ENCODE measurements at regions not wholly inside any gene's neighbourhood (a gene's known extent, or its start where the extent isn't known, plus 50 kb on each side); places are given as distances from the start of the nearest gene placed in this dataset.

GRCh38 chr21:38980416-38981313 is 174.9 kb downstream of the ETS2 start:
- TF ChIP-seq EZH2 (IDR thresholded peaks at IDR 0.05; ENCODE audit: insufficient read depth, poor library complexity, severe bottlenecking) (no peak), EZH2phosphoT487 (IDR thresholded peaks at IDR 0.05; ENCODE audit: insufficient read depth, low read depth) (no peak)

All from GM23248 (cell line).